Brain microvascular endothelial cell (primary cell): ENCODE measurements at regions not wholly inside any gene's neighbourhood (a gene's known extent, or its start where the extent isn't known, plus 50 kb on each side); places are given as distances from the start of the nearest gene placed in this dataset.
"Not testable (repeated sequence)": the region's sequence is repeated elsewhere in the genome, so short reads cannot be mapped to it uniquely, and the experiment has no call there.

Experiments
- DNase-seq: peaks from one replicate; pipeline ENCODE4 v3.0.0-alpha.2; 2020
- H3K27ac ChIP-seq: fragments of 250-450 bp; sonication (Bioruptor Pico); 2 replicates; pipeline ENCODE4 v1.5.1; 2020; ENCODE audit warnings: mild to moderate bottlenecking, moderate library complexity
- H3K27me3 ChIP-seq: fragments of 250-450 bp; sonication (Bioruptor Pico); replicated peaks from 2 replicates; pipeline ENCODE4 v1.5.1; 2020; ENCODE audit warnings: mild to moderate bottlenecking
- H3K36me3 ChIP-seq: fragments of 250-450 bp; sonication (Bioruptor Pico); replicated peaks from 2 replicates; pipeline ENCODE4 v1.5.1; 2020; ENCODE audit warnings: mild to moderate bottlenecking
- H3K4me3 ChIP-seq: 2 replicates; pipeline ENCODE4 v1.5.1; 2011; ENCODE audit warnings: low read depth, mild to moderate bottlenecking, control low read depth, low read length, moderate library complexity
- CTCF ChIP-seq: IDR thresholded peaks from 2 replicates; pipeline ENCODE4 v1.5.1; 2011; ENCODE audit warnings: low read depth, mild to moderate bottlenecking, moderate library complexity, low read length, control low read depth, inconsistent platforms; ENCODE audit errors: missing control alignments
- in situ Hi-C: cut with HindIII; loops from 2 replicates; pipeline ENCODE4 v1.10.0; 2017; ENCODE audit warnings: low sequenced_read_pairs, low pct_ligation_motif_present

- DNase-seq: no peak
- H3K36me3 ChIP-seq: no peaks in the 10 kb centered on the region
- H3K27ac ChIP-seq: no peak overlapping the region
- no peak overlapping the region for H3K4me3 ChIP-seq
- TF ChIP-seq CTCF: no peak
- in situ Hi-C loops: no loop called here
- no peaks in the 10 kb centered on the region for H3K27me3 ChIP-seq
These were observed 229.5 kb upstream of the TMEFF2 start for GRCh38 chr2:192424243-192424642.

GRCh38 chr2:192419786-192420185 lies 225.1 kb upstream of the TMEFF2 start:
- H3K27ac ChIP-seq: no peak overlapping the region
- in situ Hi-C loops: no loop called here
- TF ChIP-seq CTCF: no peak
- no peak for DNase-seq
- H3K27me3 ChIP-seq: no peaks in the 10 kb centered on the region
- no peaks in the 10 kb centered on the region for H3K36me3 ChIP-seq
- no peak overlapping the region for H3K4me3 ChIP-seq

GRCh38 chr2:192416060-192416459 lies 221.3 kb upstream of the TMEFF2 start:
- no peak overlapping the region for H3K27ac ChIP-seq
- no peak for TF ChIP-seq CTCF
- no peaks in the 10 kb centered on the region for H3K36me3 ChIP-seq
- no peaks in the 10 kb centered on the region for H3K27me3 ChIP-seq
- in situ Hi-C loops: no loop called here
- H3K4me3 ChIP-seq: no peak overlapping the region
- DNase-seq: no peak

- Histone ChIP-seq H3K27ac (no peak overlapping the region), H3K27me3 (no peaks in the 10 kb centered on the region), H3K36me3 (no peaks in the 10 kb centered on the region), H3K4me3 (no peak overlapping the region)
- TF ChIP-seq CTCF: no peak
- in situ Hi-C loops: no loop called here
- no peak for DNase-seq
These were observed 220.1 kb upstream of the TMEFF2 start for GRCh38 chr2:192414794-192415193.

GRCh38 chr2:192413812-192414681 lies 219.3 kb upstream of the TMEFF2 start:
- no peak for DNase-seq
- TF ChIP-seq CTCF: no peak
- no peaks in the 10 kb centered on the region for H3K36me3 ChIP-seq
- no peaks in the 10 kb centered on the region for H3K27me3 ChIP-seq
- in situ Hi-C loops: no loop called here
- H3K4me3 ChIP-seq: no peak overlapping the region
- H3K27ac ChIP-seq: no peak overlapping the region

GRCh38 chr2:192412866-192413265 lies 218.1 kb upstream of the TMEFF2 start:
- H3K27ac ChIP-seq, H3K27me3 ChIP-seq, in situ Hi-C loops, DNase-seq, H3K36me3 ChIP-seq, H3K4me3 ChIP-seq: not testable (repeated sequence)
